ENCODE measurements at regions not wholly inside any gene's neighbourhood (a gene's known extent, or its start where the extent isn't known, plus 50 kb on each side); places are given as distances from the start of the nearest gene placed in this dataset.

DNA sequence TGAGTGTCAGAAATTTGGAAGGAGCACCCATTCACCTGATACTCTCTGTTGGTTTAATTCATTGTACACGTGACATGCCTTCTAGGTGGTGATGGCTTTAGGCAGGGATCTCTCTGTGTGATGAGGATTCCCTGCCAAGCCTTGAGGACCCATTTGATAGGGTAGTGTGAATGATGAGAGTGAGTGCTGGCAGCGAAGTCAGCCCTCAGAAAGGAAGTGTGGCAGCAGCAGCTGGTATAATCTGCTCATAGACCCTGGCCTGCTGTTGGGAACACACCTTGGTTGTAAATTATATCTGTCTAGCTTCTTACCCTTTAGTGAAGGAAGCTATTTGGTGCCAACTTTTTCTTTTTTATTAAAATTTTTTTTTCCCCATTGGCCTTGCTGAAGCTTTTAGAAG lies 164.5 kb downstream of the HAUS1 start:
- ATAC-seq, result no peak

DNA sequence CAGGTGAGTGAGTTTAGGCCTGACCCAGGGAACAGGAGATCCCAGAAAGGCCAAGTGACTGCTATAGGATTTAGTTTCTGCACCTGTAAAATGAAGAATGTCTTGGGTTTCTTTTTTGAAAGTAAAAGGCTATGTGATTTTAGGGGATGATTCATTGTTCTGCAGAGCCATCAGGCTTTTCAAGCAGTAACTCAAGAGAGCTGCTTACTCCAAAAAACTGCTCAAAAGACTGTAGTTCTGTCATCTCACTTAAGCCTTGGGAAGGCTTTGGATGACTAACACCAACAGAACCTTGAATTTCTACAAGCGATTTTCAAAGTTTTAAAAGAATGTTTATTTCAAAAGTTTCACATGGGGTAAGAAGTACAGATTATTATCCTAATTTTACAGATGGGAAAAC lies 165.1 kb downstream of the HAUS1 start:
- 88% methylated on average over 1 of the region's 1 CpG for WGBS (ENCODE audit: missing lambda C conversion rate)
- Histone ChIP-seq H3K4me2 (no peak overlapping the region), H3K4me1 (no peaks in the 10 kb centered on the region), H3K9me3 (no peaks in the 10 kb centered on the region), H3K27ac (no peak overlapping the region), H3K4me3 (no peak overlapping the region)
- ATAC-seq (no peak), FAIRE-seq (no peak), DNase-seq (ENCODE audit: low read depth in 1 of 2, low spot score in 1 of 2) (no peak)
- no peak for TF ChIP-seq CHD2 (IDR thresholded peaks at IDR 0.05; ENCODE audit: low read length, partially characterized antibody)
- no peak for TF ChIP-seq RFX5 (IDR thresholded peaks at IDR 0.05)
- TF ChIP-seq FOSB (CRISPR knock-in tag; IDR thresholded peaks at IDR 0.05), result no peak
- no peak for TF ChIP-seq JUN (IDR thresholded peaks at IDR 0.05)
- TF ChIP-seq CEBPB (IDR thresholded peaks at IDR 0.05), result no peak
- TF ChIP-seq, protein P1, sequence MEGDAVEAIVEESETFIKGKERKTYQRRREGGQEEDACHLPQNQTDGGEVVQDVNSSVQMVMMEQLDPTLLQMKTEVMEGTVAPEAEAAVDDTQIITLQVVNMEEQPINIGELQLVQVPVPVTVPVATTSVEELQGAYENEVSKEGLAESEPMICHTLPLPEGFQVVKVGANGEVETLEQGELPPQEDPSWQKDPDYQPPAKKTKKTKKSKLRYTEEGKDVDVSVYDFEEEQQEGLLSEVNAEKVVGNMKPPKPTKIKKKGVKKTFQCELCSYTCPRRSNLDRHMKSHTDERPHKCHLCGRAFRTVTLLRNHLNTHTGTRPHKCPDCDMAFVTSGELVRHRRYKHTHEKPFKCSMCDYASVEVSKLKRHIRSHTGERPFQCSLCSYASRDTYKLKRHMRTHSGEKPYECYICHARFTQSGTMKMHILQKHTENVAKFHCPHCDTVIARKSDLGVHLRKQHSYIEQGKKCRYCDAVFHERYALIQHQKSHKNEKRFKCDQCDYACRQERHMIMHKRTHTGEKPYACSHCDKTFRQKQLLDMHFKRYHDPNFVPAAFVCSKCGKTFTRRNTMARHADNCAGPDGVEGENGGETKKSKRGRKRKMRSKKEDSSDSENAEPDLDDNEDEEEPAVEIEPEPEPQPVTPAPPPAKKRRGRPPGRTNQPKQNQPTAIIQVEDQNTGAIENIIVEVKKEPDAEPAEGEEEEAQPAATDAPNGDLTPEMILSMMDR (IDR thresholded peaks at IDR 0.05), result no peak
- no peak for TF ChIP-seq BHLHE40 (IDR thresholded peaks at IDR 0.05; ENCODE audit: low read depth, low read length)
- TF ChIP-seq, protein P2, sequence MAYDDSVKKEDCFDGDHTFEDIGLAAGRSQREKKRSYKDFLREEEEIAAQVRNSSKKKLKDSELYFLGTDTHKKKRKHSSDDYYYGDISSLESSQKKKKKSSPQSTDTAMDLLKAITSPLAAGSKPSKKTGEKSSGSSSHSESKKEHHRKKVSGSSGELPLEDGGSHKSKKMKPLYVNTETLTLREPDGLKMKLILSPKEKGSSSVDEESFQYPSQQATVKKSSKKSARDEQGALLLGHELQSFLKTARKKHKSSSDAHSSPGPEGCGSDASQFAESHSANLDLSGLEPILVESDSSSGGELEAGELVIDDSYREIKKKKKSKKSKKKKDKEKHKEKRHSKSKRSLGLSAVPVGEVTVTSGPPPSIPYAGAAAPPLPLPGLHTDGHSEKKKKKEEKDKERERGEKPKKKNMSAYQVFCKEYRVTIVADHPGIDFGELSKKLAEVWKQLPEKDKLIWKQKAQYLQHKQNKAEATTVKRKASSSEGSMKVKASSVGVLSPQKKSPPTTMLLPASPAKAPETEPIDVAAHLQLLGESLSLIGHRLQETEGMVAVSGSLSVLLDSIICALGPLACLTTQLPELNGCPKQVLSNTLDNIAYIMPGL (CRISPR knock-in tag; IDR thresholded peaks at IDR 0.05; ENCODE audit: borderline replicate concordance), result no peak
- no peak for TF ChIP-seq NFE2L2 (conservative IDR thresholded peaks at IDR 0.05; ENCODE audit: low read length)
- TF ChIP-seq RARB (CRISPR knock-in tag; IDR thresholded peaks at IDR 0.05), result no peak
- TF ChIP-seq, protein P3, sequence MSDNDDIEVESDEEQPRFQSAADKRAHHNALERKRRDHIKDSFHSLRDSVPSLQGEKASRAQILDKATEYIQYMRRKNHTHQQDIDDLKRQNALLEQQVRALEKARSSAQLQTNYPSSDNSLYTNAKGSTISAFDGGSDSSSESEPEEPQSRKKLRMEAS (IDR thresholded peaks at IDR 0.05), result no peak
- ChIA-PET POLR2A (no interaction called here), CTCF (no interaction called here)

More for the DNA sequence above, 164.5 kb downstream of the HAUS1 start:
- Histone ChIP-seq H3K4me1 (no peaks in the 10 kb centered on the region), H3K9me3 (no peaks in the 10 kb centered on the region), H3K4me2 (no peak overlapping the region), H3K4me3 (no peak overlapping the region), H3K27ac (no peak overlapping the region)
- 96% methylated on average over 2 of the region's 2 CpGs for WGBS (ENCODE audit: missing lambda C conversion rate)
- TF ChIP-seq EHF (CRISPR knock-in tag; IDR thresholded peaks at IDR 0.05) (no peak), CHD4 (IDR thresholded peaks at IDR 0.05; ENCODE audit: borderline replicate concordance) (no peak), ESRRA (IDR thresholded peaks at IDR 0.05; ENCODE audit: borderline replicate concordance, low read length) (no peak), ZNF302 (CRISPR knock-in tag; IDR thresholded peaks at IDR 0.05) (no peak)
- TF ChIP-seq, protein P1 (IDR thresholded peaks at IDR 0.05), result no peak
- CTCF ChIA-PET, result interaction anchor here (1.0 kb wide), 1 partner anchor 96 kb away, joined by 3 read pairs; no protein-coding TSS in a partner anchor
- DNase-seq (ENCODE audit: low read depth in 1 of 2, low spot score in 1 of 2), result no peak
- POLR2A ChIA-PET, result no interaction called here
- no peak for FAIRE-seq

DNA sequence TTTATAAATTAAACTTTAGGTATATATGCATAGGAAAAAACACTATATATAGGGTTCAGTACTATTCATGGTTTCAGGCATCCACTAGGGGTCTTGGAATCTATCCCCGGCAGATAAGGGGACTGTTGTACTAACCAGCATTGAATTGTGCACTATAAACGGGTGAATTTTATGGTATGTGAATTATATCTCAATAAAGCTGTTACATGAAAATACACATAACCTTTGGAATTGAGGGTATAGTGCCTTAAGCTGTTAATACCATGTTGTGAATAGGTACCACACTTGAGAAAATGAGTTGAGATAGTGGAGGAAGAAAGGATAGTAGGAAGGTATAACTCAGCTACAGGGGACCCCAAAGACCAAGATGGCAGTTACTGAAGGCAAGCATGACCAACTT lies 167.3 kb downstream of the HAUS1 start:
- 81% methylated on average over 2 of the region's 2 CpGs for WGBS (ENCODE audit: missing lambda C conversion rate)
- no peak for ATAC-seq
- no peak for FAIRE-seq
- Histone ChIP-seq H3K27ac (no peak overlapping the region), H3K4me1 (no peaks in the 10 kb centered on the region), H3K9me3 (no peaks in the 10 kb centered on the region), H3K4me3 (no peak overlapping the region), H3K4me2 (no peak overlapping the region)
- POLR2A ChIA-PET, result no interaction called here
- DNase-seq (ENCODE audit: low read depth in 1 of 2, low spot score in 1 of 2), result no peak
- no peak for TF ChIP-seq NR3C1 (IDR thresholded peaks at IDR 0.05)
- no peak for TF ChIP-seq MAFK (IDR thresholded peaks at IDR 0.05; ENCODE audit: partially characterized antibody)
- no peak for TF ChIP-seq SREBF2 (IDR thresholded peaks at IDR 0.05)
- TF ChIP-seq, protein P4, sequence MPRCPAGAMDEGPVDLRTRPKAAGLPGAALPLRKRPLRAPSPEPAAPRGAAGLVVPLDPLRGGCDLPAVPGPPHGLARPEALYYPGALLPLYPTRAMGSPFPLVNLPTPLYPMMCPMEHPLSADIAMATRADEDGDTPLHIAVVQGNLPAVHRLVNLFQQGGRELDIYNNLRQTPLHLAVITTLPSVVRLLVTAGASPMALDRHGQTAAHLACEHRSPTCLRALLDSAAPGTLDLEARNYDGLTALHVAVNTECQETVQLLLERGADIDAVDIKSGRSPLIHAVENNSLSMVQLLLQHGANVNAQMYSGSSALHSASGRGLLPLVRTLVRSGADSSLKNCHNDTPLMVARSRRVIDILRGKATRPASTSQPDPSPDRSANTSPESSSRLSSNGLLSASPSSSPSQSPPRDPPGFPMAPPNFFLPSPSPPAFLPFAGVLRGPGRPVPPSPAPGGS (IDR thresholded peaks at IDR 0.05), result no peak
- TF ChIP-seq POLR2A (IDR thresholded peaks at IDR 0.05; ENCODE audit: low read length), result no peak
- TF ChIP-seq HOXB5 (CRISPR knock-in tag; IDR thresholded peaks at IDR 0.05), result no peak
- TF ChIP-seq FOXS1 (CRISPR knock-in tag; IDR thresholded peaks at IDR 0.05), result no peak
- TF ChIP-seq GATA3 (IDR thresholded peaks at IDR 0.05; ENCODE audit: borderline replicate concordance), result no peak
- no peak for TF ChIP-seq CEBPB (IDR thresholded peaks at IDR 0.05)
- TF ChIP-seq JUN (IDR thresholded peaks at IDR 0.05), result no peak
- TF ChIP-seq BHLHE40 (IDR thresholded peaks at IDR 0.05; ENCODE audit: low read depth, low read length), result no peak
- no peak for TF ChIP-seq RFX5 (IDR thresholded peaks at IDR 0.05)
- CTCF ChIA-PET, result interaction anchor here (0.6 to 2.4 kb wide), 4 partner anchors 9 to 387 kb away, joined by 3 to 13 read pairs (median 6); a partner anchor contains a TSS

Data from A549 (cell line).